Smooth muscle cell (in vitro differentiated cells): ENCODE measurements at regions not wholly inside any gene's neighbourhood (a gene's known extent, or its start where the extent isn't known, plus 50 kb on each side); places are given as distances from the start of the nearest gene placed in this dataset.

ENCODE experiments used
- DNase-seq: peaks from one replicate; lab custom pipeline; 2025; ENCODE audit not compliant: unreplicated experiment; lab: John Stamatoyannopoulos, UW
- H2AFZ ChIP-seq: fragments of 200-600 bp; sonication (generic); 2 replicates; pipeline ENCODE4 v1.6.0; 2016; ENCODE audit warnings: antibody characterized with exemption, low read depth, mild to moderate bottlenecking
- H3F3A ChIP-seq: fragments of 200-600 bp; sonication (generic); 2 replicates; pipeline ENCODE4 v1.6.0; 2017; ENCODE audit warnings: antibody characterized with exemption, low read depth
- H3K27ac ChIP-seq: fragments of 200-600 bp; sonication (generic); 2 replicates; pipeline ENCODE4 v1.5.1; 2016; ENCODE audit warnings: low read depth, mild to moderate bottlenecking
- H3K27me3 ChIP-seq: fragments of 200-600 bp; sonication (generic); 2 replicates; pipeline ENCODE4 v1.6.1; 2016; ENCODE audit warnings: low read depth, mild to moderate bottlenecking
- H3K36me3 ChIP-seq: fragments of 200-600 bp; sonication (generic); 2 replicates; pipeline ENCODE4 v1.5.1; 2016; ENCODE audit warnings: low read depth
- H3K4me1 ChIP-seq: fragments of 200-600 bp; sonication (generic); 2 replicates; pipeline ENCODE4 v1.5.1; 2016; ENCODE audit warnings: low read depth
- H3K4me2 ChIP-seq: fragments of 200-600 bp; sonication (generic); 2 replicates; pipeline ENCODE4 v1.6.0; 2016; ENCODE audit warnings: mild to moderate bottlenecking
- H3K4me3 ChIP-seq: fragments of 200-600 bp; sonication (generic); 2 replicates; pipeline ENCODE4 v1.5.1; 2016; ENCODE audit warnings: mild to moderate bottlenecking
- H3K79me2 ChIP-seq: fragments of 200-600 bp; sonication (generic); 2 replicates; pipeline ENCODE4 v1.6.0; 2016; ENCODE audit warnings: low read depth, mild to moderate bottlenecking
- H3K9ac ChIP-seq: fragments of 200-600 bp; sonication (generic); 2 replicates; pipeline ENCODE4 v1.6.0; 2016; ENCODE audit warnings: low read depth
- H3K9me3 ChIP-seq: fragments of 200-600 bp; sonication (generic); replicated peaks from 2 replicates; pipeline ENCODE4 v1.5.1; 2016; ENCODE audit warnings: low read depth
- H4K20me1 ChIP-seq: fragments of 200-600 bp; sonication (generic); 2 replicates; pipeline ENCODE4 v1.6.0; 2016; ENCODE audit warnings: low read depth
- CTCF ChIP-seq: fragments of 200-600 bp; sonication (generic); IDR thresholded peaks from 2 replicates; pipeline ENCODE4 v1.5.1; 2017; ENCODE audit warnings: borderline replicate concordance, mild to moderate bottlenecking, antibody characterized with exemption; ENCODE audit not compliant: insufficient read depth, poor library complexity, severe bottlenecking
- WGBS: methylation state at CpG from one replicate; pipeline ENCODE4 v1.1.7; 2016; ENCODE audit warnings: low lambda C conversion rate; 5-methylcytosine and 5-hydroxymethylcytosine counted together

- peaks cover 87% of the 10 kb centered on the region for H4K20me1 ChIP-seq
- H3K4me1 ChIP-seq = peaks cover 19% of the 10 kb centered on the region
- H3K4me2 ChIP-seq = no peak overlapping the region
- no peak overlapping the region for H3K4me3 ChIP-seq
- no peak overlapping the region for H2AFZ ChIP-seq
- H3K79me2 ChIP-seq = peaks cover 8% of the 10 kb centered on the region
- 93% methylated on average over 6 of the region's 10 CpGs for WGBS
- no peaks in the 10 kb centered on the region for H3K9me3 ChIP-seq
- no peaks in the 10 kb centered on the region for H3K36me3 ChIP-seq
- no peaks in the 10 kb centered on the region for H3K27me3 ChIP-seq
- DNase-seq = no peak
- no peaks in the 10 kb centered on the region for H3F3A ChIP-seq
- no peak for TF ChIP-seq CTCF
- H3K9ac ChIP-seq = no peak overlapping the region
- H3K27ac ChIP-seq = no peak overlapping the region
These were observed 164.4 kb upstream of the CIBAR2 start for GRCh38 chr16:85276721-85277120.

- Histone ChIP-seq H3K79me2 (peaks cover 8% of the 10 kb centered on the region), H3K27me3 (no peaks in the 10 kb centered on the region), H3K27ac (no peak overlapping the region), H4K20me1 (peaks cover 94% of the 10 kb centered on the region), H3K4me3 (no peak overlapping the region), H3K36me3 (no peaks in the 10 kb centered on the region), H2AFZ (no peak overlapping the region), H3K4me2 (no peak overlapping the region), H3K9me3 (no peaks in the 10 kb centered on the region), H3F3A (no peaks in the 10 kb centered on the region), H3K4me1 (peaks cover 19% of the 10 kb centered on the region), H3K9ac (no peak overlapping the region)
- no peak for TF ChIP-seq CTCF
- no peak for DNase-seq
- 46% methylated on average over 11 of the region's 11 CpGs for WGBS
These were observed 166.6 kb upstream of the CIBAR2 start for GRCh38 chr16:85278839-85279238.

DNA sequence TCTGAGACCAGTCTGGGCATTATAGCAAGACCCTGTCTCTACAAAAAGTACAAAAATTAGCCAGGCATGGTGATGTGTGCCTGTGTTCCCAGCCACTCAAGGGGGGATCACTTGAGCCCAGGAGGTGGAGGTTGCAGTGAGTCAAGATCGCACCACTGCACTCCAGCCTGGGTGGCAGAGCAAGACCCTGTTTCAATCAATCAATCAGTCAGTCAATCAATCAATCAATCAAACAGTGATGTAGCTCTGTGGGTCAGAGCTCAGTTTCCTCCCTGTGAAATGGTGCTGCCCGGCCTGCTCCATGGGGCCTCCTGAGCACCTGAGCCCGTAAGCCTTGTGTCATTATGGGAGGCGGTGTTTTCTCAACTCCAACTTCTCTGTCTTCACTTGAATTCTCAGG lies 167.1 kb upstream of the CIBAR2 start:
- H3K79me2 ChIP-seq = peaks cover 8% of the 10 kb centered on the region
- peak overlapping the region; percentile 31 for H3K4me2 ChIP-seq
- no peak for DNase-seq
- no peak for TF ChIP-seq CTCF
- no peak overlapping the region for H3K9ac ChIP-seq
- H3K27ac ChIP-seq = no peak overlapping the region
- no peaks in the 10 kb centered on the region for H3K27me3 ChIP-seq
- 72% methylated on average over 4 of the region's 4 CpGs for WGBS
- no peak overlapping the region for H2AFZ ChIP-seq
- no peaks in the 10 kb centered on the region for H3K36me3 ChIP-seq
- no peak overlapping the region for H3K4me3 ChIP-seq
- H4K20me1 ChIP-seq = peaks cover 97% of the 10 kb centered on the region
- H3K9me3 ChIP-seq = no peaks in the 10 kb centered on the region
- H3K4me1 ChIP-seq = peaks cover 22% of the 10 kb centered on the region
- no peaks in the 10 kb centered on the region for H3F3A ChIP-seq

GRCh38 chr16:85279825-85280545 lies 167.7 kb upstream of the CIBAR2 start:
- no peaks in the 10 kb centered on the region for H3K9me3 ChIP-seq
- H2AFZ ChIP-seq = no peak overlapping the region
- H3F3A ChIP-seq = no peaks in the 10 kb centered on the region
- no peak for TF ChIP-seq CTCF
- no peaks in the 10 kb centered on the region for H3K27me3 ChIP-seq
- peaks cover 24% of the 10 kb centered on the region for H3K4me1 ChIP-seq
- no peak for DNase-seq
- H3K27ac ChIP-seq = no peak overlapping the region
- H3K36me3 ChIP-seq = no peaks in the 10 kb centered on the region
- peaks cover 8% of the 10 kb centered on the region for H3K79me2 ChIP-seq
- H3K4me2 ChIP-seq = no peak overlapping the region
- H3K9ac ChIP-seq = no peak overlapping the region
- no peak overlapping the region for H3K4me3 ChIP-seq
- 77% methylated on average over 21 of the region's 21 CpGs for WGBS
- peaks cover 97% of the 10 kb centered on the region for H4K20me1 ChIP-seq
